Fibroblast of skin of left biceps (primary cell): ENCODE measurements at regions not wholly inside any gene's neighbourhood (a gene's known extent, or its start where the extent isn't known, plus 50 kb on each side); places are given as distances from the start of the nearest gene placed in this dataset.

Source experiments
- DNase-seq, 2 experiments: peaks; one replicate each; pipeline ENCODE4 v3.0.0-alpha.2; 2013; ENCODE audit warnings: low read depth in 2 of 2

DNA sequence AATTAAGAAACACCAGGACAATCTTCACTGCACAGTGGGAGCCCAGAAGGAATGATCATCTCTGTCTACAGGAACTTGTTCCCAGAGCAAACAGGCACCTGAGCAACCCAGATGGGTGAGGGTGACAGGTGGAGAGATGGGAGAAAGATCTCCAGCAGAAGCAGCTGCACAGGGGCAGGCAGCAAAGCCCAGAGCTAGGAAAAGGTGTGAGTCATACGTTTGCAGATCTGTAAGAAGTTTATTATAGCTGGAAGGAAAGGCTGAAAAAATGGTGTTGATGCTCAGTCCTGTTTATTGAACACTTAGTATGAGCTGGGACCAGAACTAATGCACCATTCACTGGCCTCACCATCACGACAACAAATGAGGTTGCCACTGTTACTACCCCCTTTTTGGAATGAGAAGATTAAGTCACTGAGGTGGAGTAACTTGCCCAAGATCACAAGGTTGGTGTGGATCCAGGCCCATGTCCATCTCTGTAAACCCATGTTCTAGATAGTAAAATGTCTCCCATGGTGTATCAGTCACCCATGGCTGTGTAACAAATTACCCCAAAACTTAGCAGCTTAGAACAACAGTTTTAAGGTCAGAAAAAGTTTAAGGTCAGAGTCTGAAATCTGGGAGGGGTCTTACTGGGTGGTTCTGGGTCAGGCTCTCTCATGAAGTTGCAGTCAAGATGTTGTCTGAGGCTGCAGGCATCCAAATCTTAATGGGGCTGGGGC lies 506.9 kb downstream of the RPS24 start:
- DNase-seq, result no peak

DNA sequence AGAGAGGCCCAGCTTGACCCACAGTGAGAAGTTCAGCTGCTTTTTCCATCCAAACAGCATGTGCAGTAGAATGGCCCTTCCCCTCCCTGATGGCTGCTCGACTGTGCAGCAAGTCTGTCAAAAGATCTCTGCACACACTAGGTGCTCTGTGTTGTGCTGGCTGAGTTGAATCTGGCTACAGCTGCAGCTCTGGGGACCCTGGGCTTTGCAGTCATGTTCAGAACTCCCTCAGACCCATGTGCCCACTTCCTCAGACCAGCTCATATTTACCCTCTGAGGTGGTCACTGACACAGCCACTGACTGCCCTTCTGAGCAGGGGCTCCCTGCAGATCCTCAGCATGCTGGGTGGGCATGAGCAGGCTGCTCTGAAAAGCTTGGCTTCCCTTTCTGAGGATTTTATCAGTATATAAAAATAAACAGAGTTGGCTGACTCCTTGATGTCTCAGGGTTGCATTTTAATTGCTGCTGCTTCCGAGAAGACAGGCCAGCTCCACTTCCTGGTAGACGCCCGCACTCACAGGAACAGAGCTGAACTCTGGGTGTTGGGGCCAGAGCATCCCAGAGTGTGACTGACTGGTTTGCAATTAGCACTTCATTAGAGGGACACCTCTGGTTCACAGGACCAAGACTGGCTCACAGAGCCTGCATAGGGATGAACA lies 507.9 kb downstream of the RPS24 start:
- DNase-seq, result no peak

DNA sequence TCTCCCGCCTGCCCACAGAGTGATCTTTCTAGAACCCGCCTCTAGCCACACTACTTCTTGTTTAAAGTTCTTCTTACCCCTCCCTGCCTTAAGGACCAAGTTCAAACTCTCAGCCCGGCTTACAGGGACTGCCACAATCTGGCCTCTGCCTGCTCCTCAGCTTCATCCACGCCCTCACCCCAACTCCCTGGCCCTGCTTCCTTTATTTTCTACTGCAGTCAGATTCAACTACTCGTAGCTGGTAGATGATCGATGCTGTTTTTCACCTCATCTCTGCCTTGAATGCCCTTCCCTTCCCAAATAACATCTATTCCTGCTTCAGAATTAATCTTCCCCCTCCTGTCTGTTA lies 508.5 kb downstream of the RPS24 start:
- no peak for DNase-seq

DNA sequence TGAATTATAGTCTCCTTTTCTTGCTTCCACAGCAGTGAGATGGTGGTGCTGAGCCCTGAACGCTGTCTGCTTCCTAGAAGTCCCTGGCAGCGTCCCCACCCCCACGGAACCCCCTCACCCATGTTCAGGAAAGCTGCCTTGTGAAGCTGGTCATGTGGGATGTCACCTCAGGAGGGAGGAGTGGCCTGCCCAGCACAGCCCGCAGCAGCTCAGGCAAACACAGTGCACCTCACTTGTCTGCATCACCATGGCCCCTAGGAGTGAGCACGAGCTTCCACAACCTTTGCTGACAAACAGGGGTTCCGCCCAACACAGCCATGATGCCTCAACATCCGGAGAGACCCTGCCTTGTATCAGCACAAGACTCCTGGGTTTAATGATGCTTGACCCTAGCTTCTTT lies 508.9 kb downstream of the RPS24 start:
- no peak for DNase-seq

DNA sequence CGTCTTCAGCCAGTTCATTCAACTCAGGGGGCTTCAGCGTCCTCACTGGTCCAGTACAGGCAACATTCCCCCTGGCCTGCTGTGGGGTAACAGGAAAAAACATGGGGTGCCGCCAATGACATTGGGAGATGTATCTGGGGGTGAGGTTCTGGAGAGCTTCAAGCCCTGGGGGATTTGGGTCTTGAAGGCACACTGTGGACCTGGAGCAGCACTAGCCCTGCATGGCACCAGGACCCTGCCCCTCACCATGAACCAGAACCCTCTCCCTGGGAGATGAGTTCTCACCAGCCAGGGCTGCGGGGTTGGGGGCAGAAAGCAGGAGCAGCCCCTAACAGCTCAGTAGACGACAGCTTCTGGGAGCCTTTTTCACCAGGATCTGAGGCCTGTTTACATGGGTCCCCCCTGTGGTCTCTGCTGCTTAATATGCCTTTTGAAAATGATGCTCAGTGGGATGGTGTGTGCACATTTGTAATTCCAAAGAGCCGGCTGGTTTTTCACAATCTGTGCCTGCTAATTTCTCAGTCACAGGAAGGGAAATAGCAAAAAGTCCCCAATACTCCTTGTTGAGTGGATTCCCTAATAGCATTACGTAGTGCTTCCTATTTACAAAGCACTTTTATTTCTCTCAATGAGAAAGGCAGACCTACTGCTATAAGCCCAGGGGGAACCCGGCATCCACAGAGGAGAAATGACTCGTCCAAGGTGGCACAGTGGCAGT lies 509.5 kb downstream of the RPS24 start:
- no peak for DNase-seq

DNA sequence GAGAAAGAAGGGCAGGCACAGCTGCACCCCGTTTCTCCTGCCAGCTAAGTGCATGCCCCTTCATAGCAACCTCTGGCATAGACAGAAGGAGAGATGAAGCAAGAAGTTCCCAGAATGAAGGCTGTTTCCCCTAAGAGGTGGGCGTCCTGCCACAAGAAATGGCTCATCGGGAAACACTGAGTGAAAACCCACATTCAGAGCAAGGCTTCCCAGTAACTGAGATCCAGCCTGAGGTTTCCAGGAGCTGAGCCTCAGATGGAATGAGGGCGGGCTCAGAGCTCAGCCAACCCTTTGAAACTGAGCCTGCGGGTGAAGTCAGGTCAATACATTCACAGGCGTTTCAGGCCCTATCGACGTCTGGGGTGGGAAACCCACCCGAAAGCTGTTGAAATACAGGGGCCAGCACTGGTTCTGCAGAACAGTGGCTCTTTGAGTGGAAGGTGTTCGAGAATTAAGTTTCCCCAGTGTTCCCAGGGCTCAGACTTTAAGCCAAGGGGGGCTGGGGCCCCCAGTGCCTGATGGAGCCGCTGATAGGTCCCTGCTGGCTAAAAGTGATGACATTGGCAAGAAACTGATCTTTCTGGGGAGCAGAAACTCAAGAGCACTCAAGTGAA lies 510.2 kb downstream of the RPS24 start:
- DNase-seq, result peak; percentile 94 to 96

DNA sequence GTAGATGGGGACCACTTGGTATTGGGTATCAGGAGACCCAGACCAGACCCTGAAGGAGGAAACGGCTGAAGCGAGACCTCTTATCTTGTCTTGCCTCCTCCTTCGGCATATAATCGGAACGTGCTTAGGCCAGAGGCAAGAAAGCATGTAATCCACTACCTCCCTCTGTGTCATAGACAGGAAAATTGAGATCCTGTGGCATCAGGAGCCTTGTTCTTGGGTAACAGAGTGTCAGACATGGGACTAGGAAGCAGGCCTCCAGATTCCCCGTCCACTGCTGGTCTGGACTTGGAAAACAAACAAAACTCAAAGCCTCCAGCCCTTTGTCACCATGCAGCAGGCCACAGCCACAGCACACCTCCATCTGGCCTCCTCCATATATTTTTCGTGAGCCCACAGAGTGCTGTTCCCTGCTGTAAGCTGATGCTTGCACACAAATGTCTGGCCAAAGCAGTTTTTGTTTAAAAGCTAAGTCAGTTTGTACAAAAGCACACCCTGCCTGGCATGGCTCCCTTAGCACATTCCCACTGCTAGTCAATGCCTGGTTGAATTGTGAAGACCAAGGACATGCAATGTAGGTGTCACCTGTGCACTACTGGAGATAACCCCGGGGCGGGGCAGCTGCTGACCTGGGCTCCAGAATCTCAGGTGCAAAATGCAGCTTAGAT lies 510.9 kb downstream of the RPS24 start:
- DNase-seq, result no peak

DNA sequence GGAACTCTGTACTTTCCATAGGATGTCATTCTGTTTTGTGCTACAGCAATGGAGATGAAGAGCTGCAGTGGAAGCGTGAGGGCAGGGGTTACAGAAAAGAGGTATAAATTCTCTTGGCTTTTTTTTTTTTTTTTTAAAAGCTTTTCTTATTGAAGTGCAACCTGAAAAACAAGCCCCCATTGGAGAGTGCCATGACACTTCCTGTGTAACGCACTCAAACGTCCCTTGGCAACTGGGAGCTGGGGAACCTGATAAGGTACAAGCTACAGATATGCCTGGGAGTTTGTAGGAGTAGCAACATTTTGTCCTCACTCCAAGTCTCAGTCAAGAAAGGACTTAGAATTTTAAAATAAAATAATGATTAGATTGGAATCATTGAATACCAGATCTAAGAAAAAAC lies 512.1 kb downstream of the RPS24 start:
- DNase-seq, result no peak

DNA sequence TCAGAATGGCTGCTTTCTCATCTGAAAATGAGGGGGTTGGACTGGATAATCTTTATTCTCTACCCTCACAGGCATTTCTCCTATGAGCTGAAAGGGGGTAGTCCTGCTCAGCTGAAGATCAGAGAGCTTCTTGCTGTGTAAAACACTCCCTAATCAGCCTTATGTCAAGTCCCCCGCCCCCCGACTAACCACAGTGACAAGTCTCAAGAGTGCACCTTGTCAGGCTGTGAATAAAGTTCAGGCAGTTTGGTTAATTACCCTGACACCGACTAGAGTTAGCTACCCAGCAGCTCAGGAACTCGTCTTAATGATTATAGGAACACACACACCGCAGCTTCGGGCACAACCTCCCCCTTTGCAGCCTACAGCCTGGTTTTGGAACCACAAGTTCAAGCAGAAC lies 513.7 kb downstream of the RPS24 start:
- DNase-seq, result no peak

DNA sequence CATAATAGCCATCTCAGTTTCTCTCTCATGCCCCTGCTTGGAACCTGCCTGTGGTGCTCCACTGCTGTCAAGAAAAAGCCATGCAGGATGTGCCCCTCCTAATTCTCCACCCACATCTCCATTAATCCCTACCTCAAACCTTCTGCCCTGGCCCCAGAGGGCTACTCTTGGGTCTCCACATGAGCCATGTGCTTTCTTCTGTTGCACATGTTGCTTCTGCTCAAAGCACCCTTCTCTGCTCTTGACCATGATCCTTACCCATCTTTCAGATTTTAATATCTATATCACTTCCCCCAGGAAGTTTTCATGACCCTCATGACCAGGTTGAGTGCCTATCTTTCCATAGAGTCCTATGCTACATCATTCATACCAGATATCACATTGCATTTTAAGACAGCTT lies 514.2 kb downstream of the RPS24 start:
- no peak for DNase-seq

DNA sequence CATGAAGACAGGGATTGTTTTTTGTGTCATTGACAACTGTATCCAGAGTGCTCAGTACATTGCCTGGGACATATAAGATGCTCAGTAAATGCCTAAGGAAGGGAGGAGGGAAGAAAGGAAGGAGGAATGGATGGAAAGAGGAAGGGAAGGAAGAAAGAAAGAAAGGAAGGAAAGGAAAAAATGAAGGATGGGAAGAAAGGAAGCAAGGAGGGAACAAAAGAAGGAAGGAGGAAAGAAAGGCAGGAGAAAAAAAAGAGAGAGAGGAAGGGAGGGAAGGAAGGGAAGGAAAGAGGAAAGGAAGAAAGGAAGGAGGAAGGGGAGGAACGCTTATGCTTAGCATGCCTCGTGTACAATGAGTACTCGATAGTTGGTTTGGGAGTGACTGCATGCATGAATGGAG lies 514.7 kb downstream of the RPS24 start:
- DNase-seq, result no peak

DNA sequence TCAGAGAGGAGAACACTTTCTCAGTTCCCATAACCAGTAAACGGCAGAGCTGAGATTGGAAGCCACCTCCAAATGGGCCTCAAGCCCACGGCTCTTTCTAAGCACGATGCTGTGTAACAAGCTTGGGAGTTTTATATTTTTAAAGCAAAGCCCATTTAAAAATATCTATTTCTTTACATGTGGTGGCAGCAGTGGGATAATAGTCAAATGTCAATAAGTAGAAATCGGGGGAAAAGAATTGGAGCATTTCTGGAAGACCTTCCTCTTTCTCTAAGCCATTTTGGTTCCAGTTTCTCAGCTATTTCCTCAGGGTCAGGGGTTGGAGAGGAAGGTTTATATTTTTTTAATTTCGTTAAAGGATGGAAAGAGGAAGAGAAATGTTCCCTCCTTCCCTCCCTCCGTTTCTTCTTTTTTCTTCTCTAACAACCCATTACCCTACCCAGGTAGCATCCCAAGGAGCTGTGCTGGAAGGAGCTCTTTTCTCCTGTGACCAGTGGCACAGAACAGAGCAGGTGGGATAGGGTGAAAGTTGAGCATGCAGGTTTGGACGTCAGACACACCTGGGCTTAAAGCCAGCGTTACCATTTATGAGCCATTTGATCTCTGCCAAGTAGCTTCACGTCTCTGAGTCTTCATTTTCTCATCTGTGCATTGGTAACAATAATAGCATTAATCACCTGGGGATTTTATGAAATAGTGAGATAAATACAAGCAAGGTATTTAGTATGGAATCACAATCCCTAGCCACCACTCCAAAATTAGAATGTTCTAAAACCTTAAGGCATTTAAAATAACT lies 515.7 kb downstream of the RPS24 start:
- no peak for DNase-seq

DNA sequence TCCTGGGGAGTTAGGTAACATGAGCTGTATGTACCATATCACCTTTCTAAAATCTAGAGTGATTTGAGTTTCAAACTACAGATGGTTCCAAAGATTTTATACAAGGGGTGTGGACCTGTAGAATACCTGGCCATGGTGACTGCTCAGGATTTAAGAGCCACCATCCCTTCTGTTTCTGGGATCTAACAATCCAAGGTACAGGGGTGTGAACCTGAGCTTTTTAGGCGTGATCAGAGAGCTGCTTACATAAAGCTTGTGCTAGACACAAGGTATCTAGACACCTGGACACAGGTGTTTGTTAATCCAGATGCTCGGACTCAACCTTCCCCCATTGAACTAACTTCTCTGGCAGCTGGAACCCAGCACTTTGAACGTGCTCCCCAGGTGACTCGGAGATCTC lies 516.4 kb downstream of the RPS24 start:
- no peak for DNase-seq

DNA sequence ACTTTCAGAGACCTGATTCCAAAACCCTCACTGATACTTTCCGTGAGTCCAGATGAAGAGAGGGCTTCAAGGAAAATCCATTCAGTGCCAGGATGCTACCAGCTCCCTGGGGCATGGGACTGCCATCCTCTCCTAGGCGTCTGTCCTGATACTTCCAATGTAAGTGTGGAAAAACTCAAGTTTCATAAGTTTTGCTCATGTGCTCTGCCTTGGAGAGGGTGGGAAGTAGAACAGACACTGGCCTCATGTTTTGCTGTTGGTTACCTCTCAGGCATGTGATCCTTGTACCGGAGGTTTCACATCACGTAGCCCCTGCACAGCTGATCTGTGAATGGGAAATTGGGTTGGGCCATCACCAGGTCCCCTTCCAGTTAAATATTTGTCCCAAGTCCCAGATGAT lies 517.1 kb downstream of the RPS24 start:
- DNase-seq, result no peak

DNA sequence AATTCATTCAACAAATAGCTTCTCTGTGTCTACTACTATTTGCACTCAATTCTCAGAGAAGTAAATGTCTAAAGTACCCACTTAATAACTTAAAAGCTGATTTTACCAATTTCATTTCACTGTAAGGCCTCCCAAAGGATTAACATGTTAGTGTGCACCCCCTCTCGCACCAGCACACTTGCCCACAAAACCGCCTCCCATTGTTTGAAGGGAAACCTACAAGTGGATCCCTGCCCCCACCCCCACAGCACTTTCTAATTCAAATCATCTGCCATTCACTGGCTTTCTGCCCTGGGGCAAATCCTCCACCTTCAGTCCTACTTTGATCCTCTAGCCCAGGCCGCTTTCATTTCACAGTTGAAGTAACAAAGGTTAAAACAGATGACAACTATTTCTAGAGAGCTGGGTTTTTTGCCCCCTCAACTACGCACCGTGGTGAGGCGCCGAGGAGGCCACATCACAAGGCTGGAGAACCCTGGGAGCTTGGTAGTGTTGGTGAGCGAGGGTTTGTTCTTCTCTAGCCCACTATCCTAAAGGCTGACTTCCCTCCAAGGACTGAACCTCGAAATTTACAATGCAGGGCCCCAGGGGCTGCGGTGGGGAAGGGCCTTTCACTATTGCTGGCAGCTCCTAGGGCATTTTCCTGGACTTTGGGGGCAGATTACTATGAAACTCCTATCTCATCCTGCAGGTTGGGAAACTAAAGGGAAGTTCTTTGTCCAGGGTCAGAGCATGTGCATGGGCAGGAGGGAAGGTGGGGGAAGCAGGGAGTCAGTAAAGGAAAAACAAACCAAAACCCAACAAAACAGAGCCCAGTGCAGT lies 517.4 kb upstream of the ZMIZ1 start:
- no peak for DNase-seq

DNA sequence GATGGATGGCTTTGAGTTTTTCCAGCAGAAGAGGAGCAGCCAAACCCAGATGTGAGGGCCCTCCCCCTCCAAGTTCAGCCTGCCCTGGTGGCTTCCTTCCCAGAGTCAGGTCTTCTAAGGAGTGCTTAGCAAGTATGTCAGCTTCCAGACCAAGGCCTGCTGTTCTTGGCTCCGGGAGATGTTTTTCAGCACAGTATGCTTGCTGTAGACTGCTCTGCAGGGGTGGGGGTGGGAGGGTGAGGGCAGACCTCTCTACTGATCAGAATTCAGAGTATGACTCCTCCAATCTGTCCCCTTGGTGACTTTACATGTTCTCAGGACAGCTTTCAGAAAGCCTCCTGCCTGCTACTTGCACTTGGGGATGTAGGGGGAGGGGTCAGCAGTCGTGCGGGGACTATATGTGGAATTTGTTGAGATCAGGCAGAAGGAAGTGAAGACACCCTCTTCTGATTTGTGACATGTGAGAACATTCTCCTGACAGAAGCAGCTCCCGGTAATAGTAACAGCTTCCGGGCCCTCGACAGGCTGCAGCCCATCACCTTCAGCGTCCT lies 516.4 kb upstream of the ZMIZ1 start:
- DNase-seq, result peak; percentile 71

DNA sequence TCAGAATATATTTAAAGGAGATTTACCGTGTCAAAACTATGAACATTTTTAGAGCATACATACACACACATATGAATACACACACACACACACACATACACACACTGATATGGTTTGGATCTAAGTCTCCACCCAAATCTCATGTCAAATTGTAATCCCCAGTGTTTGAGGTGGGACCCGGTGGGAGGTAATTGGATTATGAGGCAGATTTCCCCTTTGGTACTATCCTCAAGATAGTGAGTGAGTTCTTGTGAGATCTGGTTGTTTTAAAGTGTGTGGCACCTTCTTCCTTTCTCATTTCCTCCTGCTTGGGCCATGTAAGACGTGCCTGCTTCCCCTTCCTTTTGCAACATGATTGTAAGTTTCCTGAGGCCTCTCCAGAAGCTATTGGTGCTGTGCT lies 515.0 kb upstream of the ZMIZ1 start:
- DNase-seq, result no peak

DNA sequence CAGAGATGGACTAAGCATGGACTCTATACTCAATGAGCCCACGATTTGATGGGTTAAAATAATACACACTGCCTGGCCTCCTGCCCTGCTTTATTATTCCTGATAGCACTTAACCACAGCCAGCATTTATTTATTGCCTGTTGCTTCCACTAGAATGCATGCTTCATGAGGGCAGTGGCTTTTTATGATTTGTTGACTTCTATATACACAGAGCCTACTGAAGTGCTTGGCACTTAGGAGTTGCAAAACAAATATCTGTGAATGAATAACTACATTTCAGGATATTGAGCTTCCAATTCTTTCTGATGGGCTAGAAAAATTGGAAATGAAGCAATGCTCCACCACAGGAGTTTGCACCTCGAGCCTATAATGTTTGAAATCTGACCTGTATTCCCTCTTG lies 513.6 kb upstream of the ZMIZ1 start:
- no peak for DNase-seq

DNA sequence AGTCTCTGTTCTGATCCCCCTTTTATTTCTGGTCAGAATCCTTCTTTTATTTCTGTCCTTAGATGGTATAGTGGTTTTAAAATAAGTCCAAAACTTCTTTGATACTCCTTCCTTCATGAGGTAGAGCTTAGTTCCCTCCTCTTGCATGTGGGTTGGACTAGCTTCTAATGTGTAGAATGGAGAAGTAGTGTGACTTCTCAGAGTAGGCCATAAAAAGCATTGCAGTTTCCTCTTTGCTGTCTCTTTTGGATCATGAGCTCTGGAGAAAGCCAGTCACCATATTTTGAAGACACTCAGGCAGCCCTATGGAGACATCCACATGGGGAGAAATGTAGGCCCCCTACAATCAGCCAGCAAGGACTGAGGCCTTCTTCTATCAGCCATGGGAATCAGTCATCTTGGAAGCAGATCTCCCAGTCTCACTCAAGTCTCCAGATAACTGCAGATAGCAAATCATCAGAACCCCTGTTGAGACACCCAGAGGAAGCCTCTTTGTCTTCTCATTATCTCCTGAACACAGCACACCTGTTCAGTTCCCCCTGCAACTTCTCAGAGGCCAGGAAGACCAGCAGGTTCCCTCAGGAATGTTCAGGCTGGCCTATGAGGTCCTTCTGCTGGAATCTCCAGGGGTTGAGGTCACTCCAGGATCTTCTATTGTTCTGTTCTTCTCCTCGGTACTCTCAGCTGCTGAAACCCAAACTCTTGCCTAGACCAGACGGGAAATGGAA lies 511.9 kb upstream of the ZMIZ1 start:
- no peak for DNase-seq
